ENCODE measurements at regions not wholly inside any gene's neighbourhood (a gene's known extent, or its start where the extent isn't known, plus 50 kb on each side); places are given as distances from the start of the nearest gene placed in this dataset.

- no peak for TF ChIP-seq MED1 (CRISPR knock-in tag; IDR thresholded peaks at IDR 0.05)
- TF ChIP-seq ZMYM2 (CRISPR knock-in tag; IDR thresholded peaks at IDR 0.05), result no peak
- TF ChIP-seq XBP1 (CRISPR knock-in tag; IDR thresholded peaks at IDR 0.05), result no peak
- no peak for TF ChIP-seq ZC3H4 (CRISPR knock-in tag; IDR thresholded peaks at IDR 0.05; ENCODE audit: borderline replicate concordance)
- TF ChIP-seq ZNF543 (CRISPR knock-in tag; IDR thresholded peaks at IDR 0.05), result no peak
- no peak for TF ChIP-seq ETV6 (CRISPR knock-in tag; conservative IDR thresholded peaks at IDR 0.05)
These were observed 288.9 kb upstream of the CDH11 start for GRCh38 chr16:65410801-65411200.

GRCh38 chr16:65409510-65409909 lies 287.6 kb upstream of the CDH11 start:
- no peak overlapping the region for H3K9ac ChIP-seq (ENCODE audit: insufficient read depth, low read depth, low read length)
- FAIRE-seq (no peak), ATAC-seq (no peak), DNase-seq (ENCODE audit: low spot score) (no peak)
- no peaks in the 10 kb centered on the region for H3K79me2 ChIP-seq (ENCODE audit: insufficient read depth, low read length)
- in situ Hi-C loops (cut with HindIII; ENCODE audit: extremely low pct_ligation_motif_present, low pct_unique_long_range_greater_than_20kb), result no loop called here
- H3K9me3 ChIP-seq (ENCODE audit: low read length), result peaks cover 4% of the 10 kb centered on the region
- no peak overlapping the region for H3K27ac ChIP-seq (ENCODE audit: extremely low read length, insufficient read depth, low read length)
- no peaks in the 10 kb centered on the region for H3K4me1 ChIP-seq (ENCODE audit: insufficient read depth, low read length)
- no TSS peak for BruUV-seq (replicated peaks)
- H3K4me3 ChIP-seq (replicated peaks in 1 of 3; ENCODE audit: insufficient read depth in 1 of 3, low read depth in 2 of 3, low read length in 3 of 3), result no peak overlapping the region
- ChIA-PET CTCF (ENCODE audit: low intra/inter-chr PET ratio, low total read pairs) (no interaction called here), POLR2A (no interaction called here)
- 4% methylated on average over 2 of the region's 2 CpGs for WGBS (ENCODE audit: low lambda C conversion rate)
- H4K20me1 ChIP-seq (ENCODE audit: insufficient read depth, low read length), result no peaks in the 10 kb centered on the region
- no peak overlapping the region for H3K4me2 ChIP-seq (ENCODE audit: low read depth, low read length)
- intact Hi-C loops (cut with micrococcal nuclease; ENCODE audit: unreplicated experiment), result no loop called here
- H3K27me3 ChIP-seq (ENCODE audit: control insufficient read depth in 1 of 2, insufficient read depth in 2 of 2, low read length in 2 of 2), result no peaks in the 10 kb centered on the region
- H3K36me3 ChIP-seq (replicated peaks in 1 of 2; ENCODE audit: control insufficient read depth in 1 of 2, insufficient read depth in 2 of 2, low read length in 2 of 2), result no peaks in the 10 kb centered on the region
- no peak overlapping the region for H2AFZ ChIP-seq (ENCODE audit: low read length)
- no peak for TF ChIP-seq MAFG (CRISPR knock-in tag; IDR thresholded peaks at IDR 0.05)
- no peak for TF ChIP-seq BCL6 (CRISPR knock-in tag; IDR thresholded peaks at IDR 0.05)
- no peak for TF ChIP-seq IRF1 (CRISPR knock-in tag; IDR thresholded peaks at IDR 0.05; ENCODE audit: low read depth)
- TF ChIP-seq HOXA7 (CRISPR knock-in tag; IDR thresholded peaks at IDR 0.05), result no peak
- TF ChIP-seq TBX3 (IDR thresholded peaks at IDR 0.05; ENCODE audit: borderline replicate concordance), result no peak
- no peak for TF ChIP-seq NCOA2 (CRISPR knock-in tag; IDR thresholded peaks at IDR 0.05)
- no peak for TF ChIP-seq IRF9 (CRISPR knock-in tag; IDR thresholded peaks at IDR 0.05; ENCODE audit: borderline replicate concordance)
- TF ChIP-seq PAX8 (CRISPR knock-in tag; IDR thresholded peaks at IDR 0.05; ENCODE audit: borderline replicate concordance), result no peak
- no peak for TF ChIP-seq ZNF501 (CRISPR knock-in tag; IDR thresholded peaks at IDR 0.05)
- TF ChIP-seq ZNF10 (CRISPR knock-in tag; IDR thresholded peaks at IDR 0.05; ENCODE audit: borderline replicate concordance, low read depth), result no peak
- no peak for TF ChIP-seq KAT7 (CRISPR knock-in tag; IDR thresholded peaks at IDR 0.05; ENCODE audit: borderline replicate concordance)
- no peak for TF ChIP-seq FOXK1 (CRISPR knock-in tag; IDR thresholded peaks at IDR 0.05; ENCODE audit: borderline replicate concordance, low read depth)
- TF ChIP-seq CREBL2 (CRISPR knock-in tag; IDR thresholded peaks at IDR 0.05; ENCODE audit: borderline replicate concordance), result no peak
- no peak for TF ChIP-seq HCFC1 (IDR thresholded peaks at IDR 0.05; ENCODE audit: low read depth, low read length)
- no peak for TF ChIP-seq ZBTB8A (CRISPR knock-in tag; IDR thresholded peaks at IDR 0.05; ENCODE audit: borderline replicate concordance, low read depth)

More at GRCh38 chr16:65410801-65411200, 288.9 kb upstream of the CDH11 start:
- no peak overlapping the region for H2AFZ ChIP-seq (ENCODE audit: low read length)
- no peaks in the 10 kb centered on the region for H3K9me3 ChIP-seq (ENCODE audit: low read length)
- no peaks in the 10 kb centered on the region for H4K20me1 ChIP-seq (ENCODE audit: insufficient read depth, low read length)
- in situ Hi-C loops (cut with HindIII; ENCODE audit: extremely low pct_ligation_motif_present, low pct_unique_long_range_greater_than_20kb) (no loop called here), intact Hi-C loops (cut with micrococcal nuclease; ENCODE audit: unreplicated experiment) (no loop called here)
- no peaks in the 10 kb centered on the region for H3K4me1 ChIP-seq (ENCODE audit: insufficient read depth, low read length)
- H3K4me3 ChIP-seq (replicated peaks in 1 of 3; ENCODE audit: insufficient read depth in 1 of 3, low read depth in 2 of 3, low read length in 3 of 3), result no peak overlapping the region
- H3K79me2 ChIP-seq (ENCODE audit: insufficient read depth, low read length), result no peaks in the 10 kb centered on the region
- H3K4me2 ChIP-seq (ENCODE audit: low read depth, low read length), result no peak overlapping the region
- H3K27ac ChIP-seq (ENCODE audit: extremely low read length, insufficient read depth, low read length), result no peak overlapping the region
- no TSS peak for BruUV-seq (replicated peaks)
- no peak overlapping the region for H3K9ac ChIP-seq (ENCODE audit: insufficient read depth, low read depth, low read length)
- ChIA-PET POLR2A (no interaction called here), CTCF (ENCODE audit: low intra/inter-chr PET ratio, low total read pairs) (no interaction called here)
- DNase-seq (ENCODE audit: low spot score) (no peak), ATAC-seq (no peak), FAIRE-seq (no peak)
- no peaks in the 10 kb centered on the region for H3K27me3 ChIP-seq (ENCODE audit: control insufficient read depth in 1 of 2, insufficient read depth in 2 of 2, low read length in 2 of 2)
- 13% methylated on average over 4 of the region's 4 CpGs for WGBS (ENCODE audit: low lambda C conversion rate)
- no peaks in the 10 kb centered on the region for H3K36me3 ChIP-seq (replicated peaks in 1 of 2; ENCODE audit: control insufficient read depth in 1 of 2, insufficient read depth in 2 of 2, low read length in 2 of 2)
